Thyroid gland (tissue), 4 donors: ENCODE measurements at regions not wholly inside any gene's neighbourhood (a gene's known extent, or its start where the extent isn't known, plus 50 kb on each side); places are given as distances from the start of the nearest gene placed in this dataset.

Experiments used
- DNase-seq, 2 donors: peaks; one replicate each; pipeline ENCODE4 v3.0.0-alpha.2; 2019
- H3K27ac ChIP-seq, 3 donors: fragments of 200-600 bp; sonication (generic); 1 replicate in 2 of 3; 2 replicates in 1 of 3; pipeline ENCODE4 v1.5.1; 2016 to 2019; ENCODE audit warnings: mild to moderate bottlenecking in 1 of 3, moderate library complexity in 1 of 3
- H3K27me3 ChIP-seq: fragments of 200-600 bp; sonication (generic); one replicate; pipeline ENCODE4 v1.5.1; 2019
- H3K36me3 ChIP-seq, 2 donors: fragments of 200-600 bp; sonication (generic); one replicate each; pipeline ENCODE4 v1.5.1; 2016 to 2019
- H3K4me1 ChIP-seq, 2 donors: fragments of 200-600 bp; sonication (generic); one replicate each; pipeline ENCODE4 v1.5.1; 2017 to 2019
- H3K4me3 ChIP-seq, 3 donors: fragments of 200-600 bp; sonication (generic); replicated peaks in 1 of 3; 1 replicate in 2 of 3; 2 replicates in 1 of 3; pipeline ENCODE4 v1.5.1; 2016; ENCODE audit warnings: mild to moderate bottlenecking in 1 of 3
- H3K9me3 ChIP-seq: fragments of 200-600 bp; sonication (generic); one replicate; pipeline ENCODE4 v1.5.1; 2017
- POLR2A ChIP-seq, 2 donors: fragments of 450-650 bp; IDR thresholded peaks; one replicate each; pipeline ENCODE4 v1.6.1; 2017; ENCODE audit warnings: antibody characterized with exemption in 2 of 2, mild to moderate bottlenecking in 2 of 2, moderate library complexity in 1 of 2
- WGBS, 2 donors: methylation state at CpG; one replicate each; pipeline ENCODE4 v1.1.5; 2017; 5-methylcytosine and 5-hydroxymethylcytosine counted together
- intact Hi-C: fragments of 100-400 bp; cut with DNase I; formaldehyde crosslinking; loops from one replicate; pipeline ENCODE4 v1.15.1; 2023
- TF ChIP-seq, protein P1 (sequence below), 6 experiments: fragments of 200-600 bp in 3 of 6; fragments of 450-650 bp in 3 of 6; sonication (generic) in 3 of 6; IDR thresholded peaks; one replicate each; pipeline ENCODE4 v1.5.1; 2016 to 2019; ENCODE audit warnings: antibody characterized with exemption in 6 of 6, mild to moderate bottlenecking in 2 of 6, inconsistent platforms in 1 of 6, moderate library complexity in 1 of 6

DNA sequence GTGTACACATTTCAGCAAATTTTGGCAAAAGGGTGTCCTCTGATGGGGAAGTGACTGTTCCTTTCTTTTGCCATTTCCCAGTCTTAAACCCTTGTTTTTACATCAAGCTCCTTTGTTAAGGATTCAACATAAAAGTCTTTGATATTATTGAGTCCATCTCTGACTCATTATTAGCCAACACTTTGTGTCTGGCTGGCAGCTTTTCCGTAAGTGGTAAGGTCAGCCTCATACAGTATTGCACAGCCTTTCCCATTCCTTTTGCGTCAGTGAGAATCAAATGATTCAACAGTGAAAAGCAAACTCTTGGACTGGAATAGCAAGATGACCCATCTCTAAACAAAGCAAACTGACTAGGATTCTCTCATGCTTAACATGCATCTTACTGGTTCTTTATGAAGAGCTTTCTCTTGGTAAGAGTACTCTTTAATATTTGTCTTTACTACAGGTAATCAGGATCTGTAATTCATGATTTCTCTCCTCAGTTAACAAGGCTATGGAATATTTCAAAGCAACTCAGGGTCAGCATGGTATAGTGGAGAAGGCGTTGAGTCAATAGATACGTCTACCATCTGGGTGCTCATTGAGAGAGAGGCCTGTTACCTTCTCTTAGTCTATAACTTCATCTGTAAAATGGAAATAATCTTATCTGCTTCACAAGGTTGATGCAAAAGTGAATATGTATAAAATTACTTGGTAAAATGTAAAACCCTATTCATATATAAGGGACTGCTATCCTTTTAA is 183.6 kb downstream of the PRL start:
- Histone ChIP-seq H3K27ac (no peak overlapping the region), H3K4me1 (peaks cover 3 to 10% of the 10 kb centered on the region in 2 donors), H3K9me3 (no peaks in the 10 kb centered on the region), H3K36me3 (no peaks in the 10 kb centered on the region), H3K27me3 (no peaks in the 10 kb centered on the region), H3K4me3 (no peak overlapping the region)
- intact Hi-C loops = no loop called here
- TF ChIP-seq, protein P1, sequence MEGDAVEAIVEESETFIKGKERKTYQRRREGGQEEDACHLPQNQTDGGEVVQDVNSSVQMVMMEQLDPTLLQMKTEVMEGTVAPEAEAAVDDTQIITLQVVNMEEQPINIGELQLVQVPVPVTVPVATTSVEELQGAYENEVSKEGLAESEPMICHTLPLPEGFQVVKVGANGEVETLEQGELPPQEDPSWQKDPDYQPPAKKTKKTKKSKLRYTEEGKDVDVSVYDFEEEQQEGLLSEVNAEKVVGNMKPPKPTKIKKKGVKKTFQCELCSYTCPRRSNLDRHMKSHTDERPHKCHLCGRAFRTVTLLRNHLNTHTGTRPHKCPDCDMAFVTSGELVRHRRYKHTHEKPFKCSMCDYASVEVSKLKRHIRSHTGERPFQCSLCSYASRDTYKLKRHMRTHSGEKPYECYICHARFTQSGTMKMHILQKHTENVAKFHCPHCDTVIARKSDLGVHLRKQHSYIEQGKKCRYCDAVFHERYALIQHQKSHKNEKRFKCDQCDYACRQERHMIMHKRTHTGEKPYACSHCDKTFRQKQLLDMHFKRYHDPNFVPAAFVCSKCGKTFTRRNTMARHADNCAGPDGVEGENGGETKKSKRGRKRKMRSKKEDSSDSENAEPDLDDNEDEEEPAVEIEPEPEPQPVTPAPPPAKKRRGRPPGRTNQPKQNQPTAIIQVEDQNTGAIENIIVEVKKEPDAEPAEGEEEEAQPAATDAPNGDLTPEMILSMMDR (IDR thresholded peaks at IDR 0.05) = no peak
- TF ChIP-seq POLR2A (IDR thresholded peaks at IDR 0.05) = no peak
- DNase-seq = peak; percentile 1 to 3
- 81 to 91% methylated on average over 4 of the region's 4 CpGs for WGBS, 2 donors

DNA sequence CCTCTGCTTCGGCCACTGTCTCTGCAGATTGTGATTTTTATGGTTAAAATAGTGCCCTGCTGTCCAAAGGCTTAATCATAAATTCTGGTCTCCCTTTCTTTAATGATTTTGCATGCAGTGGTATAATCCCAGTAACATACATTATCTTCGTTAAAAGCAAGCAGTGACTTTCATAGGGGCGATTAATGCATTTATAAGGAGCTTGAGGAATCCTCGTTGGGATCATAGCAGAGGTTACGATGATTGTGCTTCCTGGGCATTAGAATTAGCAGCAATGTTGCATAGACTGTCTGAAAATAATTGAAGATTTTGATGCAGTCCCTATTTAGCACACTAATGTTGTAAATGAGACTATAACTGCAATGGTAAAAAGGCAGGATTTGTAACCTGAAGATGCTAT is 181.3 kb downstream of the PRL start:
- 85 to 98% methylated on average over 5 of the region's 5 CpGs for WGBS, 2 donors
- Histone ChIP-seq H3K36me3 (no peaks in the 10 kb centered on the region), H3K4me3 (no peak overlapping the region), H3K9me3 (no peaks in the 10 kb centered on the region), H3K27ac (no peak overlapping the region), H3K27me3 (no peaks in the 10 kb centered on the region), H3K4me1 (peaks cover 0 to 9% of the 10 kb centered on the region in 2 donors)
- DNase-seq = no peak
- intact Hi-C loops = no loop called here
- TF ChIP-seq, protein P1 (IDR thresholded peaks at IDR 0.05) = no peak
- no peak for TF ChIP-seq POLR2A (IDR thresholded peaks at IDR 0.05)

DNA sequence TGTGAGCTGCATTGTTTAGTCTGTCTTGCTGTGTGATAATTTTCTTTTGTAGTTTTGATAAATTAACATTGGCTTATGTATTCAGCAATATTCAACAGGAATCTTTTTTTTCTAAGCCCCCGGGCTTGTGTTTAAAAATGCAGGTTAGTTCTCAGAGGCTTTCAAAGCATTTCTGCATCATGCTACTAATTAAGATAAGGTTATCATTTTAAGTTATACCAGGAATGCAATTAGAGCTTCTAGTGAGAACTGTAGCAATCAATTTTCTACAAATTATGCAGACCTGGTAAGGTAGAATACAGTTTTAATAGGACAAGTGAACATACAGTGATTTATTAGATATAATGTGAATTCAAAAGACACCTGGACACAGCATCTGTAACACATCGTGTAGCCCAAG is 179.2 kb downstream of the PRL start:
- Histone ChIP-seq H3K4me3 (no peak overlapping the region), H3K27me3 (no peaks in the 10 kb centered on the region), H3K36me3 (no peaks in the 10 kb centered on the region), H3K4me1 (peaks cover 0 to under 1% of the 10 kb centered on the region in 2 donors), H3K27ac (no peak overlapping the region), H3K9me3 (no peaks in the 10 kb centered on the region)
- no peak for DNase-seq
- intact Hi-C loops = no loop called here
- 84 to 88% methylated on average over 2 of the region's 2 CpGs for WGBS, 2 donors
- TF ChIP-seq, protein P1 (IDR thresholded peaks at IDR 0.05) = no peak
- TF ChIP-seq POLR2A (IDR thresholded peaks at IDR 0.05) = no peak

DNA sequence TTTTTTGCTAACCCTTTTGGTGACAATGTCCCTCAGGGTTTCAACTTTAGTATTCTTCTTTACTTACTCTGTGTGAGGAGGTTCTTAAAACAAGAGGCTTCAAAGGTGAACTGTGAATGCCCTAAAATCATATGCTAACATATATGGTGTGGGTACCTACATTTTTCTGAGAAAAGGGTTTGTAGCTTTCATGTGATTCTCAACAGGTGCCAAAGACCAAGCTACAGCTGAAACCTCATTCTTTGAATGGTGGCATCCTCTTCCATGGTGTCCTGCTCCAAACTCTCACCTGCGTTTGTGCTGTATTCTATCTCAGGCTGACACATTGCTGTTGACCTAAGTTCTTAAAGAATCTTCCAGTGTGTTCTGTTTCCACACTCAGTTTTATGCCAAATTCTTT is 177.3 kb downstream of the PRL start:
- Histone ChIP-seq H3K4me3 (no peak overlapping the region), H3K9me3 (no peaks in the 10 kb centered on the region), H3K4me1 (no peaks in the 10 kb centered on the region), H3K27ac (no peak overlapping the region), H3K36me3 (no peaks in the 10 kb centered on the region), H3K27me3 (no peaks in the 10 kb centered on the region)
- intact Hi-C loops = no loop called here
- WGBS, 2 donors = 97% methylated on average over 1 of the region's 1 CpG
- no peak for TF ChIP-seq POLR2A (IDR thresholded peaks at IDR 0.05)
- TF ChIP-seq, protein P1 (IDR thresholded peaks at IDR 0.05) = no peak
- DNase-seq = no peak

DNA sequence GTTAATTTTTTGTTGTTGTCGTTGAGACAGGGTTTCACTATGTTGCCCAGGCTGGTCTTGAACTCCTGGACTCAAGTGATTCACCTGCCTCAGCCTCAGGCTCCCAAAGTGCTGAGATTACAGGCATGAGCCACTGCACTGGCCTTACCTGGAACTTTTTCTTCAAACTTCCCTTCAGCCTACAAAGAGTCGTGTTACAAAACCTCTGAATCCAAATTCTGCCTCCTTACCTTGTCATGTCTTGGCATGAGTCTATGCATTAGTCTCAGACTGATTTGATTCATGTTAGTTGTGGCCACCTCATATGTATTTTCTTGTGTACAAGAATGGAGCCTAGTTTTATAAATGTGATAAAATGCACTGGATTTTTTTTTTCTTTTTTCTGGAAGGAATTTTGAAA is 172.1 kb downstream of the PRL start:
- intact Hi-C loops = no loop called here
- Histone ChIP-seq H3K9me3 (no peaks in the 10 kb centered on the region), H3K27ac (no peak overlapping the region), H3K27me3 (no peaks in the 10 kb centered on the region), H3K4me1 (no peaks in the 10 kb centered on the region), H3K4me3 (no peak overlapping the region), H3K36me3 (no peaks in the 10 kb centered on the region)
- TF ChIP-seq, protein P1 (IDR thresholded peaks at IDR 0.05) = no peak
- no peak for TF ChIP-seq POLR2A (IDR thresholded peaks at IDR 0.05)
- no peak for DNase-seq
- 89 to 93% methylated on average over 2 of the region's 2 CpGs for WGBS, 2 donors
